GM12874 (cell line): ENCODE measurements at regions not wholly inside any gene's neighbourhood (a gene's known extent, or its start where the extent isn't known, plus 50 kb on each side); places are given as distances from the start of the nearest gene placed in this dataset.

Source experiments
- CTCF ChIP-seq: IDR thresholded peaks from 2 replicates; pipeline ENCODE4 v1.5.1; 2011; ENCODE audit warnings: low read depth, mild to moderate bottlenecking, control low read depth, low read length, moderate library complexity; ENCODE audit not compliant: insufficient read depth

GRCh38 chr7:131633342-131633843 lies 77.0 kb upstream of the PODXL start:
- no peak for TF ChIP-seq CTCF

GRCh38 chr7:131630427-131630826 lies 74.0 kb upstream of the PODXL start:
- TF ChIP-seq CTCF, result no peak

GRCh38 chr7:131629217-131629882 lies 72.9 kb upstream of the PODXL start:
- no peak for TF ChIP-seq CTCF

GRCh38 chr7:131628634-131629033 lies 72.2 kb upstream of the PODXL start:
- TF ChIP-seq CTCF, result no peak

- TF ChIP-seq CTCF, result no peak
Observed at GRCh38 chr7:131627735-131628190, 71.3 kb upstream of the PODXL start.

- no peak for TF ChIP-seq CTCF
Observed at GRCh38 chr7:131626643-131627042, 70.2 kb upstream of the PODXL start.

GRCh38 chr7:131625817-131626372 lies 69.5 kb upstream of the PODXL start:
- TF ChIP-seq CTCF, result no peak
